SK-N-SH (cell line): ENCODE measurements at regions not wholly inside any gene's neighbourhood (a gene's known extent, or its start where the extent isn't known, plus 50 kb on each side); places are given as distances from the start of the nearest gene placed in this dataset.
"Not testable (repeated sequence)": the region's sequence is repeated elsewhere in the genome, so short reads cannot be mapped to it uniquely, and the experiment has no call there.

ENCODE experiments used
- CTCF ChIA-PET: fragments of 300-600, 350-600 bp; formaldehyde crosslinking; extraction: SDS; loops from one replicate; lab custom pipeline; 2021; lab: Yijun Ruan, JAX
- POLR2A ChIA-PET: fragments of 350-600 bp; sonication (Branson Sonifier 250); formaldehyde crosslinking; extraction: SDS; loops from one replicate; lab custom pipeline; 2020; ENCODE audit warnings: antibody characterized with exemption, inconsistent platforms; lab: Yijun Ruan, JAX
- DNase-seq: peaks from one replicate; pipeline ENCODE4 v3.0.0; 2012
- H2AFZ ChIP-seq: fragments of 200-600 bp; sonication (generic); 2 replicates; pipeline ENCODE4 v1.8.1; 2016; ENCODE audit warnings: antibody characterized with exemption, mild to moderate bottlenecking, low read depth
- H3F3A ChIP-seq: fragments of 200-600 bp; sonication (generic); replicated peaks from 2 replicates; pipeline ENCODE3; 2016; ENCODE audit warnings: antibody characterized with exemption, mild to moderate bottlenecking; ENCODE audit not compliant: insufficient read depth
- H3K27ac ChIP-seq, 2 experiments: fragments of 200-500 bp in 1 of 2; fragments of 200-600 bp in 1 of 2; sonication (Bioruptor generic) in 1 of 2; sonication (generic), shearing (Covaris generic) in 1 of 2; 2 replicates each; pipeline versions ENCODE4 v1.5.1 to v1.6.1; 2014 to 2016; ENCODE audit warnings: low read depth in 2 of 2, inconsistent platforms in 1 of 2, low read length in 1 of 2, mild to moderate bottlenecking in 1 of 2, mixed read lengths in 1 of 2
- H3K27me3 ChIP-seq: fragments of 200-600 bp; sonication (generic), shearing (Covaris generic); 2 replicates; pipeline ENCODE4 v1.6.1; 2016; ENCODE audit warnings: mixed run types; ENCODE audit not compliant: insufficient read depth
- H3K36me3 ChIP-seq, 2 experiments: fragments of 200-500 bp in 1 of 2; fragments of 200-600 bp in 1 of 2; sonication (Bioruptor generic) in 1 of 2; sonication (generic) in 1 of 2; replicated peaks in 1 of 2; 2 replicates each; pipeline versions ENCODE3 to v1.5.1; 2014 to 2016; ENCODE audit warnings: low read length in 1 of 2, mild to moderate bottlenecking in 1 of 2; ENCODE audit not compliant: insufficient read depth in 2 of 2, control insufficient read depth in 1 of 2
- H3K4me1 ChIP-seq, 2 experiments: fragments of 200-500 bp in 1 of 2; fragments of 200-600 bp in 1 of 2; sonication (Bioruptor generic) in 1 of 2; sonication (generic), shearing (Covaris generic) in 1 of 2; 2 replicates each; pipeline versions ENCODE4 v1.5.1 to v1.6.1; 2014 to 2016; ENCODE audit warnings: low read depth in 1 of 2, low read length in 1 of 2, mixed run types in 1 of 2; ENCODE audit not compliant: insufficient read depth in 2 of 2, control insufficient read depth in 1 of 2
- H3K4me2 ChIP-seq: fragments of 200-600 bp; sonication (generic), shearing (Covaris generic); 2 replicates; pipeline ENCODE4 v1.6.1; 2017; ENCODE audit warnings: mixed run types
- H3K4me3 ChIP-seq, 2 experiments: fragments of 200-500 bp in 1 of 2; fragments of 200-600 bp in 1 of 2; sonication (Bioruptor generic) in 1 of 2; sonication (generic), shearing (Covaris generic) in 1 of 2; 2 replicates each; pipeline versions ENCODE4 v1.5.1 to v1.8.1; 2014 to 2016; ENCODE audit warnings: low read depth in 2 of 2, inconsistent platforms in 1 of 2, low read length in 1 of 2, mild to moderate bottlenecking in 1 of 2, mixed read lengths in 1 of 2, moderate library complexity in 1 of 2
- H3K79me2 ChIP-seq: fragments of 200-600 bp; sonication (generic); 2 replicates; pipeline ENCODE4 v1.8.1; 2017; ENCODE audit warnings: mild to moderate bottlenecking; ENCODE audit not compliant: insufficient read depth
- H3K9ac ChIP-seq: fragments of 200-600 bp; sonication (generic); 2 replicates; pipeline ENCODE4 v1.6.1; 2017; ENCODE audit warnings: mixed run types
- H3K9me2 ChIP-seq: fragments of 200-600 bp; sonication (generic); 2 replicates; pipeline ENCODE4 v1.6.1; 2017; ENCODE audit warnings: mixed run types
- H3K9me3 ChIP-seq: fragments of 200-600 bp; sonication (generic); 2 replicates; pipeline ENCODE4 v1.6.1; 2017; ENCODE audit warnings: mixed run types, mild to moderate bottlenecking, moderate library complexity
- H4K20me1 ChIP-seq: fragments of 200-600 bp; sonication (generic); 2 replicates; pipeline ENCODE4 v1.6.1; 2017; ENCODE audit warnings: mild to moderate bottlenecking, mixed run types; ENCODE audit not compliant: insufficient read depth
- FOXJ3 ChIP-seq: sonication (generic); formaldehyde crosslinking; IDR thresholded peaks from 2 replicates; pipeline ENCODE4 v1.5.1; 2020; ENCODE audit warnings: mild to moderate bottlenecking, missing genetic modification reagents
- WGBS: methylation state at CpG from one replicate; pipeline ENCODE4 v1.1.6; 2017; ENCODE audit warnings: low lambda C conversion rate; 5-methylcytosine and 5-hydroxymethylcytosine counted together
- TF ChIP-seq, protein P1 (sequence below): fragments of 200-600 bp; sonication (generic); IDR thresholded peaks from 2 replicates; pipeline ENCODE4 v1.6.1; 2017; ENCODE audit warnings: antibody characterized with exemption, mild to moderate bottlenecking, moderate library complexity

DNA sequence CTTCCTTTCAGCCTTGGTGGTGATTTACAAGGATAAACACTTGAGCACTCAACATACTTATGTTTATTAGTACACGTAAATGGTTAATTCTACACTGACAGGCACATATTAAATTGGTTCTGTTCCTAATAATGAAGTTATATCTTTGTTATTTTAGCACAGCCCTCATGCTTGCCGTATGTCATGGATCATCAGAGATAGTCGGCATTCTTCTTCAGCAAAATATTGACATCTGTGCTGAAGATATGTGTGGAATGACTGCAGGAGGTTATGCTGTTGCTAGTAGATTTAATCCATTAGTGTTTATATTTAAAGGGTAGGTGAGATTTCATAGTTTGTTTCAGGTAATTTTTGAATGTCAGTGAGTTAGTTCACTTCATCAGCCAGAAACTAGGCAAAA, 73.0 kb upstream of the ACBD5 start:
- POLR2A ChIA-PET, H3K4me1 ChIP-seq: not testable (repeated sequence)
- WGBS = 43% methylated on average over 3 of the region's 3 CpGs

DNA sequence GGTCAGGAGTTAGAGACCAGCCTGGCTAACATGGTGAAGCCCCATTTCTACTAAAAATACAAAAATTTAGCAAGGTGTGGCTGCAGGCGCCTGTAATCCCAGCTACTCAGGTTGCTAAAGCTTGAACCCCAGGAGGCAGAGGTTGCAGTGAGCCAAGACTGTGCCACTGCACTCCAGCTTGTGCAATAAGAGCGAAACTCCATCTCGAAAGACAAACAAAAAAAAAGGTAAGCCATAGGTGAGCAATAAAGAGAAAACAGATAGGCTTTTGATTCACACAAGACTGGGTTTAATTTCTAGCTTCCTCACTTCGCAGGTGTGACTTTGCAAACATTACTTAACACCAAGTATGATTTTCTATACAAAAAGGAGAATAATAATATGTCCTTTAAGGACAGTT, 72.3 kb upstream of the ACBD5 start:
- Histone ChIP-seq H3K36me3 (no peaks in the 10 kb centered on the region), H3K9ac (no peak overlapping the region), H3K9me2 (no peaks in the 10 kb centered on the region), H4K20me1 (no peaks in the 10 kb centered on the region), H3K4me2 (no peak overlapping the region), H3K9me3 (no peaks in the 10 kb centered on the region), H3K79me2 (no peaks in the 10 kb centered on the region), H3K4me3 (no peak overlapping the region), H3F3A (no peaks in the 10 kb centered on the region), H2AFZ (no peak overlapping the region), H3K27ac (no peak overlapping the region), H3K27me3 (no peaks in the 10 kb centered on the region), H3K4me1 (no peaks in the 10 kb centered on the region)
- no peak for DNase-seq
- no peak for TF ChIP-seq FOXJ3 (CRISPR knock-in tag)
- TF ChIP-seq, protein P1, sequence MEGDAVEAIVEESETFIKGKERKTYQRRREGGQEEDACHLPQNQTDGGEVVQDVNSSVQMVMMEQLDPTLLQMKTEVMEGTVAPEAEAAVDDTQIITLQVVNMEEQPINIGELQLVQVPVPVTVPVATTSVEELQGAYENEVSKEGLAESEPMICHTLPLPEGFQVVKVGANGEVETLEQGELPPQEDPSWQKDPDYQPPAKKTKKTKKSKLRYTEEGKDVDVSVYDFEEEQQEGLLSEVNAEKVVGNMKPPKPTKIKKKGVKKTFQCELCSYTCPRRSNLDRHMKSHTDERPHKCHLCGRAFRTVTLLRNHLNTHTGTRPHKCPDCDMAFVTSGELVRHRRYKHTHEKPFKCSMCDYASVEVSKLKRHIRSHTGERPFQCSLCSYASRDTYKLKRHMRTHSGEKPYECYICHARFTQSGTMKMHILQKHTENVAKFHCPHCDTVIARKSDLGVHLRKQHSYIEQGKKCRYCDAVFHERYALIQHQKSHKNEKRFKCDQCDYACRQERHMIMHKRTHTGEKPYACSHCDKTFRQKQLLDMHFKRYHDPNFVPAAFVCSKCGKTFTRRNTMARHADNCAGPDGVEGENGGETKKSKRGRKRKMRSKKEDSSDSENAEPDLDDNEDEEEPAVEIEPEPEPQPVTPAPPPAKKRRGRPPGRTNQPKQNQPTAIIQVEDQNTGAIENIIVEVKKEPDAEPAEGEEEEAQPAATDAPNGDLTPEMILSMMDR = no peak
- WGBS = 53% methylated on average over 4 of the region's 4 CpGs
- POLR2A ChIA-PET = no interaction called here
- CTCF ChIA-PET = no interaction called here

More for the DNA sequence above, 73.0 kb upstream of the ACBD5 start:
- H3K9me3 ChIP-seq, H3K79me2 ChIP-seq, H3K4me3 ChIP-seq, H2AFZ ChIP-seq, H3K36me3 ChIP-seq, H3F3A ChIP-seq, H3K4me2 ChIP-seq, H4K20me1 ChIP-seq, H3K9ac ChIP-seq, DNase-seq, H3K27ac ChIP-seq, CTCF ChIA-PET, H3K27me3 ChIP-seq, H3K9me2 ChIP-seq: not testable (repeated sequence)

DNA sequence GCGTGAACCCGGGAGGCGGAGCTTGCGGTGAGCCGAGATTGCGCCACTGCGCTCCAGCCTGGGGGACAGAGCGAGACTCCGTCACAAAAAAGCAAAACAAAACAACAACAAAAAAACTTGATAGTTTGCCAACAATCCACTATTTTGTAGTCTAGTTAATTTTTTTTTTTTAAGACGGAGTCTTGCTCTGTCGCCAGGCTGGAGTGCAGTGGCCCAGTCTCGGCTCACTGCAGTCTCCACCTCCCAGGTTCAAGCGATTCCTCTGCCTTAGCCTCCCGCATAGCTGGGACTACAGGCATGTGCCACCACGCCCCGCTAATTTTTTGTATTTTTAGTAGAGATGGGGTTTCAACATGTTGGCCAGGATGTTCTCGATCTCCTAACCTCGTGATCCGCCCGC, 71.2 kb upstream of the ACBD5 start:
- H3K4me1 ChIP-seq, H3K79me2 ChIP-seq, H3K27ac ChIP-seq, H3K9me2 ChIP-seq, POLR2A ChIA-PET, H3K4me3 ChIP-seq, H3K9ac ChIP-seq, H4K20me1 ChIP-seq, H3K9me3 ChIP-seq, H3K27me3 ChIP-seq, H3K4me2 ChIP-seq, H2AFZ ChIP-seq, H3K36me3 ChIP-seq, H3F3A ChIP-seq, CTCF ChIA-PET, DNase-seq: not testable (repeated sequence)
- 88% methylated on average over 20 of the region's 20 CpGs for WGBS

DNA sequence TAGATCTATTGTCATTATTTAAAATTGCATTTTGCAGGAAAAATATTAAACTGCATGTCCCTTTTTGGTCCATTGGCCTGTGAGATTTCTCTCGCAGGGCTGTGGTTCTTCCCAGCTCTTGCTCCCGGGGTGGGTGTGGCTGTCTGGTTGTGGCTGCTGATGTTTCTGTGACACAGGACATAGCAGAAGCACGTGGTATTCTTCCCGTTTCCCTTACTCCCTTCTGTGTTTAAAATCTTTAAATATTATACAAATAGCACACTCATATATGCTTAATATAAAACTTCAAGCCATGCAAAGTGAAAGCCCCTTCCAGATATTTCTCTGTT, 57.9 kb upstream of the ACBD5 start:
- H3K9me3 ChIP-seq, POLR2A ChIA-PET, H3K4me1 ChIP-seq, H3K4me3 ChIP-seq, H3K27ac ChIP-seq, H2AFZ ChIP-seq, H3F3A ChIP-seq, H3K9me2 ChIP-seq, H3K79me2 ChIP-seq, H3K36me3 ChIP-seq, H3K4me2 ChIP-seq, DNase-seq, H3K9ac ChIP-seq, H4K20me1 ChIP-seq, H3K27me3 ChIP-seq, CTCF ChIA-PET: not testable (repeated sequence)
- WGBS = 23% methylated on average over 4 of the region's 4 CpGs
